GM19043 (cell line): ENCODE measurements at regions not wholly inside any gene's neighbourhood (a gene's known extent, or its start where the extent isn't known, plus 50 kb on each side); places are given as distances from the start of the nearest gene placed in this dataset.
"Not testable (repeated sequence)": the region's sequence is repeated elsewhere in the genome, so short reads cannot be mapped to it uniquely, and the experiment has no call there.

Experiments
- ATAC-seq: cut with Tn5 transposase; IDR thresholded peaks from one replicate; pipeline ENCODE4 v1.9.1; 2021; ENCODE audit warnings: low read depth; ENCODE audit not compliant: unreplicated experiment

DNA sequence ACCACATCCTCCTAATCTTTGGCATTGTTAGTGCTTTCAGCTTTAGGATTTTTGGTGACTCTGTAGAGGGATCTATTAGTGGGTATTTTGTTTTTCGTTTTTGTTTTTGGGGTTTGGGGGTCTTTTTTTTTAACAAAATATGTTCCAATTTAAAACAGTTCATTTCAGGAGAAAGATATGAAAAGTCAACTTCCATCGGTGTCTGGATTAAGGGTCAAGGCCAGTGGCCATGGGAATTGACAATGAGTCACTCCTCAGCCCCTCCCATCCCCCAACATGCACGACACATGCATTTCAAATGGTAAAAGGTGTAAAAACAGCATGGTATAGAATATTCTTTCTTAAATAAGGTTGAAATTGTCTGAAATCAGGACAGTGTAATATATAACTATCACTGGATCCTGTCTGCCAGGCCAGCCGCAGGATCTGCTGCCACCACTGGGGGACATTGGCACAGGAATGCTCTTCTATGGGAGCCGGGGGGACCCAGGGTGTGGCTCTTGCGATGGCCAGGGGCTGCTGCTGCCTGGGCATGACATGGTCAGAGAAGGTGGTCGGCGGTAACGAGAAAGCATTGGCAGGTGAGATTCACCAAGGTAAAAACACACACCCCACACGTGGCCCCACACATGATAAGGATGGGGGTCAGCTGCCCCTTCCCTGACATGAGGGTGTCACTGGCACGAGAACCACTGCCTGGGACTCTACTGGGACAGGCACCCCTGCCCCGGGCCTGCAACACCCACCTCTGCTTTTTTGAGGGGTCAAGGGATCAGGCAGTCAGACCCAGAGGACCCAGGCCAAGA is 126.2 kb upstream of the KCTD7 start:
- no peak for ATAC-seq

DNA sequence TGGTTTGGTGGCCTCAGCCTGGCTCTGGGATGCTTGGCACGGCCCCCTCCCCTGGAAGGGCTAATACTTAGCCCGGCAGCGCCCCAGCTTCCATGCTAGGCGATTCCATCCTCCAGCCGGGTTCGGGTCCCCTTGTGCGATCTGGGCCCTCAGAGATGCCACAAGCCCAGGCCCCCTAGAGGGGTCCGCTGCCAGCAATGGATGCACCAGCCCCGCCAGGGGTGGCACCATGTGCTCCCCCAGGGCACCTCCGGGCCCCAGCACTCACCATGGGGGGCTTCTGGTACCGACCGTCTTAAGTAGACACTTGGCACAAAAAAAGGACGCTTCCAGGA is 125.7 kb upstream of the KCTD7 start:
- no peak for ATAC-seq

DNA sequence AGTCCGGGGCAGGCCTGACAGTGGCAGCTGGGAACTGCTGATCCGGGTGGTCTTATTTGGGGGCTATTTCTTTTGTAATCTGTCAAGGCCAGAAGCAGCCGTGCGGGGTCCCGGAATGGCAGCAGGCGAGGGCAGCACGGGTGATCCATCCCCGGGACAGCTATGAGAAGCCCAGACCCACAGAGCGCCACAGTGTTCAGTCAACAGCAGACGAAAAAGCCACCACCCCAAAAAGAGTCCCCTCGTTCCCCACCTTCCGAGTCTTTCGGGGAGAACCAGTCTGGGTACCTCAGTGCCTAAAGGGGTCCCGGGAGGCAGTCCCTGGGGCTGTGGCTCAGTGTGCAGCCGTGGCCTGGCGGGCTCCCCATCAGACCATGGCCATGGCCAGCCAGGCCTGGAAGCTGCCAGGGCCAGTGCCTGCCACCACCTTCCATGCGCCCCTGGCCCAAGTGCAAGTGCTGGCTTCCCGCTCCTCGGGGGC is 125.1 kb upstream of the KCTD7 start:
- ATAC-seq: no peak

DNA sequence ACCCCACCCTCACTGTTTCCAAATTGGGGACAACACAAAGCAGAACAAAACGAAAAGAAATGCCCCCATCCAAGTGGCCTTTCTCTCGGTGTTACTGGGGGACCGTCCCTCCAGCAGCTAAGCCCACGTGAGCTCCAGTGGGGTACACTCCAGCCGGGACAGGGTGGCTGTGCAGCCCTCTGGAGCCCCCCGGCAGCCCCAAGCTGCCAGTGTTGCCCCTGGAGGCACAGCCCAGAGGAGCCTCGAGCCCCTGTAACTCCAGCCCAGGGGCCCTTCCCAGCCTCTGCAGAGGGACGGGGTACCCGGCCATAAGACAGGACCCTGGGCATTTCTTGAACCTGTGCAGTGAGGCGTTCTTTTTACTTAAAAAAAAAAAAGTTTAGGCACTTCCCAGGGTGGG is 124.5 kb upstream of the KCTD7 start:
- no peak for ATAC-seq

DNA sequence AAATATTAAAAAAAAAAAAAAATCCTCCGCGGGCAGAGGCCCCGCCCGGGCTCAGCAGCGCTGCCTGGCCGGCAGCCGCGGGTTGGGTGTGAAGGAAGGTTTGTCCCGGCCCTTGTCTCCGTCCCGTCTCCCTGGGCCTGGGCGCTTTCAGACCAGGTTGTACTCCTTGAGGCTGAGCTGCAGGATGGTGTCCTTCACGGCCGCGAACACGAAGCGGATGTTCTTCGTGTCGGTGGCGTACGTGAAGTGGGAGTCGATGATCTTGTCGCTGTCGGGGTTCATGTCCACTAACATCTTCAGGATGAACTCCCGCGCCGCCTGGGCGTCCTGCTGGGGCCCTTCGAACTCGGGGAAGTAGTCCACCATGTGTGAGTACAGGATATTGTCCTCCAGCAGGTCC is 123.7 kb upstream of the KCTD7 start:
- ATAC-seq: no peak

DNA sequence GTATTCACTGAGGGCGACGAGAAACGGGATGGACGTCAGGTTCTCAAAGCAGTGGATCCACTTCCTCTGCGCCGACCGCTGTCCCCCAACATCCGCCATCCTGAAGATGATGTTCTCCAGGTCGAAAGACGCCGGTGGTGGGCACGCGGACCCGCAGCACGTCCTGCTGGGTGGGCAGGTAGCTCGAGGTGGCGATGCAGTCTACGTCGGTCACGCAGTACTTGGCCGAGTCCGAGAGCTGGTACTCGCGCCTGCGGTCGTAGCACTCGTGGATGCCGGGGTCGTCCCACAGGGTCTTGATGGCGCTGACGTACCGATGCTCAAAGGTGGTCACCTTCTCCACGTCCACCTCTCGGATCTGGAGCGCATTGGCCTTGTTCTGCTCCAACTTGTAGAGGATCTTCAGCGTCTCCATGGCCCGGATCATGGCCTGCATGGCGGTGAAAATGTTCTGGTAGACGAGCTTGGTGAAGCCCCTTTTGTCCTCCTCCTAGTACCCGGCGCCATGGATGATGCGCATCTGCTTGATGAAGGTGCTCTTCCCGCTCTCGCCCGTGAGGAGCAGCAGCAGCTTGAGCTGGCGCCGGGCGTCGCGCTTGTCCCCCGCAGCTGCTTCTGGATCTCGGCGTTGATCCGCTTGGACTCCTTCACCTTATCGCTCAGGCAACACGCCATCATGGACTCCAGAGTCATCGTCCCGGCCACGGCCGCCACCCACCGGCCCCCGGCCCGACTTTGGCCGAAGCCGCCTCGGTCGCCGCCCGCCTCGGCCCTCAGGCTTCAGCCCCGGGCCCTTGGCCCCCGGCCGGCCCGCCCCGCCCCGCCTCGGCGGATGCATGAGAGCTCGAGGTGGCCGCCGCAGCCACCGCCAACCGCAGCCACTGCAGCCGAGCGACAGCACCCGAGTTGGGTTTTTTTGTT is 122.9 kb upstream of the KCTD7 start:
- no peak for ATAC-seq

DNA sequence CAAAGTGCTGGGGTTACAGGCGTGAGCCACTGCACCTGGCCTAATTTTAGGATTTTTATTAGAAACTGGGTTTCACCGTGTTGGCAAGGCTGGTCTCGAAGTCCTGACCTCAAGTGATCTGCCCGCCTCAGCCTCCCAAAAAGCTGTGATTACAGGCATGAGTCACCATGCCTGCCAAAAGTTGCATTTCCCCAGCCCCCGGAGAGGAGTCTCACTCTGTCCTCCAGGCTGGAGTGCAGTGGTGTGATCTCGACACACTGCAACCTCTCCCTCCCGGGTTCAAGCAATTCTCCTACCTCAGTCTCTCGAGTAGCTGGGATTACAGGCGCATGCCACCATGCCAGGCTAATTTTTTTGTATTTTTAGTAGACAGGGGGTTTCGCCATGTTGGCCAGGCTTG is 122.0 kb upstream of the KCTD7 start:
- not testable (repeated sequence) for ATAC-seq

DNA sequence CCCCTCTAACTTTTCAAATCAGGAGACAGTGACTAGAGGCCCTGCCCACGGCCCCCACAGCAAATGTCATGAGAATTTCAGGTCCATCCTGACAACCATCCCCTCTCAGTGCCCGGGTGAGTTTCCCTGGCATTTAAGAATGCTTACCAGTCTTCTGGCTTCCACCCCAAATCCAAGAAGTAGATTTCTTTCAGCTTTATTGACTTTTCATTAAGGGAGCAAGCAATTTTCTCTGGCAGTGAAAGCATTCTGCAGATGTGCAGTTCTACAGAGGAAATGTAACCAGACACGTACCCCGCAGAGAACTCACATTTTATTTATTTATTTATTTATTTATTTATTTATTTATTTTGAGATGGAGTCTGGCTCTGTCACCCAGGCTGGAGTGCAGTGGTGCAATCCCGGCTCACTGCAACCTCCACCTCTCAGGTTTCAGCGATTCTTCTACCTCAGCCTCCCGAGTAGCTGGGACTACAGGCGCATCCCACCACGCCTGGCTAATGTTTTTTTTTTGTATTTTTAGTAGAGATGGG is 120.9 kb upstream of the KCTD7 start:
- no peak for ATAC-seq

DNA sequence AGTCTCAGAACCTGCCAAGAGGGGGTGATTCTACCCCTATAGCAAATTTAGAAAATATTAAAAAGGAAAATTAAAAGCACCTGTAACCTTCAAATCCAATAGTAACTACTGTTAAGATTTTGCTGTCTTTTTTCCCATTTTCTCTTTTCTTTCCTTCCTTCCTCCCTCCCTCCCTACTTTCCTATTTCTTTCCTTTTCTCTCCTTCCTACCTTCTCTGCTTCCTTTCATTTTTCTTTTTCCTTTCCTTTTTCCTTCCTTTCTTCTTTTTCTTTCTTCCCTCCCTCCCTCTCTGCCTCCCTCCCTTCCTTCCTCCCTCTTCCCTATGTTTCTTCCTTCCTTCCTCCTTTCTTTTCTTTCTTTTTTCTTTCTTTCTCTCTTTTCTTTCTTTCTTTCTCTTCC is 120.2 kb upstream of the KCTD7 start:
- ATAC-seq: no peak

DNA sequence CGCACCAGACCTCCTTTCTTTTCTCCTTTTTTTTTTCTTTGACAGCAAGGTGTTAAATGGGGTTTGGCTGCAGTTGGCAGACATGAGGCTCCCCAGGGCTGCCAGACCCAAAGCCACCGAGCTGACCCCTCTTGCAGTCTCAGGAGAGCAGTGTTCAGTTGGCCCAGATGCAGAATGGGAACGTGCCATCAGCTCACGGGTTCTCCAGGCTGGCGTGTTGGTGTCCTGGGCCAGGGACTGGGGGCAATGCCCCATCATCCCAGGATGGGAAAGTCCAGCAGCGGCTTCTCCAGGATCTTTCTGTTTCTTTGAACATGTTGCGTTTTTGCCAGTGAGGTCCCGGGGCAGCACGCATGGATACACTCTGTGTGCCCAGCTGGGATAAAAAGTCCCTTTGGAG is 114.6 kb upstream of the KCTD7 start:
- ATAC-seq: no peak

DNA sequence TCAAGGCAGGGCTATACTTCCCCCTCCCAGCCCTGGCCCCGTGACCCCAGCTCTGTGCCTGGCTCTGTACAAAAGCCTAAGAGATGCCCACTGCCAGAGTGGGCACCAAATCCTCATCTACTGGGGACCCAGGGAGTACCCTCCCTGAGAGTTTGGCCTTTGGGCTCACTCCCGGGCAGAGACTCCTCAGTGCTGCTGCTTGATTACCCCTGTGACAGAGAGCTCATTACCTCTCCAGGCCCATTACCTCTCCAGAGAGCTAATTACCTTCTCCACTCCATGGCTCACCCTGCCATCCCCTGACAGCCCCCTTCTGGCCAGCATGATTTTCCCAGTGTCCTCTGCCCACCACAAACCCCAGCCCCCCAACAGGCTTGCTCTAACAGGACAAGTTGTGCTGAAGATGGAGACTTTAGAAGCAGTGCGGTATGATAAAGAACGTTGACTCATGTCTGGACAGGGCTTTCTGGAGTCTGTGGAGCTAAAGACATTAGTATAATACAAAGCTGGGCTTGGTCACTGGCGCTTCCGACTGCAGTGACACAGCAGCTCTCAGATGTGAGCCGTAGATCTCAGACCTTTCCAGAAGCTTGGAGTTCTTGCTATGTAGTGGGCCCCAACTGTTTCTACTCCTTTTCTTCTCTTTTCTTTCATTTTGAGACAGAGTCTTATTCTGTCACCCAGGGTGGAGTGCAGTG is 111.3 kb upstream of the KCTD7 start:
- ATAC-seq: no peak

DNA sequence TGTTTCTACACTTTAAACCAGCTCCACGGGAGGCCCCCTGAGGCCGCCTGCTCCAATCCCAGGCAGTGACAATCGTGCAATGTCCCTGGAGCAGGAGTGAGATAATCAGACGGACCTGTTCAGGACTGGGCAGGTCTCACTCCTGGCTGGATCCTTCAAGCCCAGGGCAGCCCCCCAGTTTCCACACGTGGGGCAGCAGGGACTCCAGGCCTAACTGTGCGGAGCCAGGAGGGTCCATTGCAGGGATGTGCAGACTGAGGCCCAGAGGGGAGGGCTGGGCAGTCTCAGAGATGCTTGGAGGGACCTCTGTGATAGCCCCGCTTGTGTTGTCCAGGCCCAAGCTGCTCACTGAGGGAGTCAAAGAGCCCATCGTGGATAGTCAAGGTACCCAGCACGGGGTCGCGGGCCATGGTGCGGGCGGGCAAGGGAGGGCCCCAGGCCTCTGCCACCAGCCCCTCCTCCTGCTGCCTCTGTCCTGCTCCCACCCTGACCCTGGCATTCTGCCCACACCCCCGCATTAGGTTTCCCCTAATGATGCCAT is 110.5 kb upstream of the KCTD7 start:
- ATAC-seq: no peak

DNA sequence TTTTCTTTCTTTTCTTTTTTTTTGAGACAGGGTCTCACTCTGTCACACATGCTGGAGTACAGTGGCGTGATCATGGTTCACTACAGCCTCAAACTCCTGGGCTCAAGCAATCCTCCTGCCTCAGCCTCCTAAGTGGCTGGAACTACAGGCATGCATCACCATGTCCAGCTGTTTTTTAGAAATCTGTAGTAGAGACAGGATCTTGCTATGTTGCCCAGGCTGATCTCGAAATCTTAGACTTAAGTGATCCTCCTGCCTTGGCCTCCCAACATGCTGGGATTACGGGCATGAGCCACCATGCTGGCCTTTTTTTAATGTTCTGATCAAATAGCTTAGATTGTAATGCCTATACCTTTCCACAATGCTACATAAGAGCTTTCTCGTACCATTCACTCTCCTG is 107.0 kb upstream of the KCTD7 start:
- no peak for ATAC-seq

DNA sequence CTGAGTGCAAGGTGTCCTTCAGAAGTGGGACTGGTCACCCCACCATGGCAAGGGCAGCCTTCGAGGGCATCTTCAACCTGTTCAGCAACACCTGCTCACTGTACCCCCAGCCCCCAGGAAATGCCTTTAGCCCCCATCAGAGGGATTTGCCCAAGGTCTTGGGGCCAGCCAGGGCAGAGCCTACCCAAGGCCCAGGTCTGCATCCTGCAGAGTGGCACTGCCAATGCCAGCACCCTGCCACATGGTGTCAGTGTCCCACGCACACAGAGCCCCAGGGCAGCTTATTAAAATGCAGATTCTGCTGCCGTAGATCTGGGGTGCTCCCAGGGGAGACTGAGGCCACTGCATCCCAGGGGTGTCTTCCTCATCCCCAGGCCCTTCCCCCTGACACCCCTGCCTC is 106.2 kb upstream of the KCTD7 start:
- ATAC-seq: no peak

DNA sequence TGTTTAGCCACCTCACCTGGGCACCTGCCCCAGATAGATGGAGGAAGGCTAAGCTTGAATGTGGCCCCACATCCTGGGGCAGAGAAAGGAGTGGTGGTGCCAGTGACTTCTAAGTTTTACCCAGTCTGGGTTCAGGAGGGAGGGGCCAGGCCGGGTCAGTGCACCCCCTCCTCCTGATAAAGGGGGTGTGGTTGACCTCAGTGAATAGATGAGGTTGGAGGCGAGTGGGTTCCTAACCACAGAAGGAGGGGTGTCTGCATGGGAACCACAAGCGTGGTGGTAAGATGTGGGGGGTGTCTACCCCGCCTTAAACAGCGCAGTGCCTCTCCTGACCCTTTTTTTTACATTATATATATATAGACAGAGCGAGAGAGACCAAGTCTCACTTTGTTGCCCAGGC is 105.3 kb upstream of the KCTD7 start:
- ATAC-seq: no peak

DNA sequence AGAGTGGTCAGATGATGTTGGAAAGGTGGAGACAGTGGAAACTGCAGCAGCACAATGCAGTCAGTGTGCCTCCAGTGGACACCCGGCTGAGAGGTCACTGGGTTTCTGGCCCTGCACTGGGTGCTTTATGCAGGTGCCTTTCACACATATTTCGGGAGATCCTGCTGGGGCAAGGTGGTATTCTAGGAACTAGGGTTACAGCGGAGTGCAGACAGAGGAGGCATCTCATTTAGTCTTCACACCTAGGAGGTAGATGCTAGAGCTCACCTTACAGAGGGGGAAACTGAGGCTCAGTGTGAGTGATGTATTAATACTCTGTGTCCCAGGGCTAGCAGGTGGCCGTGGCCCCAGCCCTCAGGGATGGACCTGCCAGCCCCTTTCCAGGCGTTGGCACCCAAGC is 103.9 kb upstream of the KCTD7 start:
- ATAC-seq: no peak

DNA sequence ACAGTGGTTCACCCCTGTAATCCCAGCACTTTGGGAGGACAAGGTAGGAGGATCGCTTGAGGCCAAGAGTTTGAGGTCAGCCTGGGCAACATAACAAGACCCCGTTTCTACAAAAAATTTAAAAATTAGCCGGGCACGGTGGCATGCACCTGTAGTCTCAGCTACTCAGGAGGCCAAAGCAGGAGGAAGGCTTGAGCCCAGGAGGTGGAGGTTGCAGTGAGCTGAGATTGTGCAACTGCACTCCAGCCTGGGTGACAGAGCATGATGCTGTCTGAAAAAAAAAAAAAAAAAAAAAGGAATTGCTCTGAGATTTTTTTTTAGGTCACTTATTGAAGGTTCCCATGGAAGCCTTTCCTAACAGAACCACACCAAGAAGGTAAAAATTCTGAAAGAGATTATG is 101.9 kb upstream of the KCTD7 start:
- ATAC-seq: not testable (repeated sequence)

DNA sequence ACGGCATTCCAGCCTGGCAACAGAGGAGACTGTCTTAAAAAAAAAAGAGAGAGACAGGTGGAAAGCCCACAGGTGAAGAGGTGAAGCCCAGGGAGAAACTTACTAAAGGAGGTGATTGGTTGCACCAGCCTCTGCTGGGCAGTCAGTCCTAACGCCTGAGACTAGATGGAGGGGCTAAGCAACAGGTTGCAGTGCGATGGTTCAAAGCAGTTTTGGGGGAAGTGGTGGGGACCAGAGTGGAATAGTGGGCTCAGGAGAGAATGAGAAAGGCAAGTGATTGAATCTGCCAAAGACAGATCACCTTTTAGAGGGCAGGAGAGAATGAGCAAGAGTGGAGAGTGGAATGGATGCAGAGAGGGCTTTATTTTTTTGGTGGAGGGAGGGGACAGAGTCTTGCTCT is 100.0 kb upstream of the KCTD7 start:
- no peak for ATAC-seq

DNA sequence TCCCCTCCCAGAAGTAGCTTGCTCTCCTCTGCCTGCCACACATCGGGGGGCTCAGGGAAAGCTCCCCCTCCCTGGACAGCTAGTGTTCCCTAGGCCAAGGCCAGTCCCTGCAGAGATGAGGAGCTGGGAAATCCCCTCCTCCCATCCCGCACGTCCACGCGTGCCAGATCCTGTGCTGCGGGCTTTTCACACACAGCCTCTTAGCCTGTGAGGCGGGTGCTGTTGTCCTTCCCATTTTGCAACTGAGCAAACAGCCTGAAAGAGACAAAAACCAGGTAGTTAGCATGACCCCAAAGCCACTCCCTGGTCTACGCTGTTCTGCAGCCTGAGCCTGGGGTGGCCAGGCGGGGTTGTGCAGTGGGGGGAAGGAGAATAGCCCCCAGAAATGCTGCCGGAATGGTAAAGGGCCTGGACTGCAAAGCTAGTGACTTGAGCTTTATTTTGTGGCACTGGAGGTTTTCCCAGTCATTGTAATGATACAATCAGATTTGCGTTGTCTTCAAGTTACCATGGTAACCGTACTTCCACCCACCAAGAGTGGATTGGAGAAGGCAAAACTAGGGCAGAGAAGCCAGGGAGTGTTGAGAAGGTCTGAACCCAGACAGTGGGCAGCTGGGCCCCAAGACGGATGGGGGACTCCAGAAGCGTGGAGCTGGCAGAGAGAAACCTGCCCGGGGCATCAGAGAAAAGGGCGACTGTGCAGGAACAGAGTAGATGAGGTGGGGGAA is 98.6 kb upstream of the KCTD7 start:
- ATAC-seq: no peak
